HL-60 (cell line): ENCODE measurements at regions not wholly inside any gene's neighbourhood (a gene's known extent, or its start where the extent isn't known, plus 50 kb on each side); places are given as distances from the start of the nearest gene placed in this dataset.

Experiments
- DNase-seq, 2 experiments: peaks; one replicate each; pipeline ENCODE4 v3.0.0-alpha.2; 2010 to 2020; ENCODE audit warnings: low read depth in 1 of 2, low spot score in 1 of 2
- H3K27ac ChIP-seq: fragments of 250-450 bp; sonication (Bioruptor Pico); replicated peaks from 2 replicates; pipeline ENCODE4 v1.5.1; 2020; ENCODE audit warnings: mild to moderate bottlenecking, moderate library complexity
- H3K27me3 ChIP-seq: fragments of 250-450 bp; sonication (Bioruptor Pico); 2 replicates; pipeline ENCODE4 v1.5.1; 2021; ENCODE audit warnings: mild to moderate bottlenecking, moderate library complexity; ENCODE audit not compliant: insufficient read depth, poor library complexity, severe bottlenecking
- H3K4me3 ChIP-seq: replicated peaks from 2 replicates; pipeline ENCODE4 v1.5.1; 2011; ENCODE audit warnings: mild to moderate bottlenecking, control low read depth, low read length; ENCODE audit not compliant: insufficient read depth
- CTCF ChIP-seq: IDR thresholded peaks from one replicate; pipeline ENCODE4 v1.5.1; 2011; ENCODE audit warnings: low read length, control low read depth, inconsistent platforms; ENCODE audit not compliant: insufficient read depth
- GABPA ChIP-seq: IDR thresholded peaks from 2 replicates; pipeline ENCODE4 v1.6.1; 2012; ENCODE audit warnings: low read depth
- POLR2AphosphoS5 ChIP-seq: IDR thresholded peaks from 2 replicates; pipeline ENCODE4 v1.6.1; 2012; ENCODE audit warnings: low read depth
- SPI1 ChIP-seq: IDR thresholded peaks from 2 replicates; pipeline ENCODE4 v1.6.1; 2012; ENCODE audit warnings: low read depth, mild to moderate bottlenecking, borderline replicate concordance
- TF ChIP-seq, protein P1 (sequence below): IDR thresholded peaks from 2 replicates; pipeline ENCODE4 v1.6.1; 2012; ENCODE audit warnings: low read depth; ENCODE audit not compliant: insufficient replicate concordance

DNA sequence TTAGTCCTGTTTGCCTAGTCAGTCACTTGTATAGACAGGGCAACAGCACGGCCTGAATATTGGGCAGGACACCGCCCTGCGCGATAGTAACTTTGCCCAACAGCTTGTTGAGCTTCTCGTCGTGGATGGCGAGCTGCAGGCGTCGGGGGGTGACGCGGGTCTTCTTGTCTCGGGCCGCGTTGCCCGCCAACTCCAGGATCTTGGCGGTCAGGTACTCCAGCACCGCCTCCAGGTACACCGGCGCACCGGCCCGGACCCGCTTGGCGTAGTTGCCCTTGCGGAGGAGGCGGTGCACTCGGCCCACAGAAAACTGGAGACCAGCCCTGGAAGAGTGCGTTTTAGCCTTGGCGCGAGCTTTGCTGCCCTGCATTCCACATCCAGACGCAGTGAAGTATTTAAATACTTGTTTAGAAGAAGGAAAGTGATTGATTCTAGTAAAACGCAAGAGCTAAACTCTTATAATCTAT, 92.8 kb upstream of the BTN3A2 start:
- no peak for DNase-seq
- H3K27ac ChIP-seq, result no peak overlapping the region

DNA sequence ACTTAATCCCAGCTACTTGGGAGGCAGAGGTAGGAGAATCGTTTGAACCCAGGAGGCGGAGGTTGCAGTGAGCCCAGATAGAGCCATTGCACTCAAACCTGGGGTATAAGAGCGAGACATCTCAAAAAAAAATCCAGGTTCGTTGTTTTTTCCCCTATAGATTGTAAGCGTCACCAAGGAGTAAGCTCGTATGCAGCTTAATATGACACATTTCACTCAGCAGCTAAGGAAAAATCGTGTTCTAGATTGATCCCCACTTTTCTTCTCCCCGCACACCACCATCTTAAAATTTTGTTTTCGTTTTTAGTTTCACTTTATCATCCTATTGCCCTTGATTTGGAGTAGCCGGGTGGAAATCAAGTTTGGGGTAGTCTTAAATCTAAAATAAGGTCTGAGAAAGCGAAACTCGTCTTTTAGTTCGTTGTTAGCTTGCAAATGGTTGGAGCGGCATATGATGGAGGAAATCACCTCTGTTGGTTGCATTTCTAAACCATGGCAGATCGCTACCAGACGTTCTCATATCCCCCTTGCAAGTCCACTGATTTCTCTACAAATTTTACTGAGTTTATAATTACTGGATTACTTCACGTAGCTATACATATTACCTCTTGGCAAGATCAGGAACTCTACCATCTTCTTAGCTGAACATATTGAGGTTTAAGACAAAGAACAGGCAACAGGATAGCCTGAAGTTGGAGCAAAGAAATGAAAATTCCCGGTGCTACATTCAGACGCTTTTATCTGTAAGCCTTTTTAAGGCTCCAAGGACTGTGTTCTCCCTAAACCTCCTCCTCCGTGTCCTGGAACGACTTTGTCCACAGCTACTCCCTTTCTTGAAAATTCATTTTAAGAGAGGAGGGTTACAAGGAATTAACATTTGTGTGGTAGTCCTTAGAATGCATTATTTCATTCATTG, 91.1 kb upstream of the BTN3A2 start:
- H3K27me3 ChIP-seq, result peaks cover 7% of the 10 kb centered on the region
- H3K27ac ChIP-seq, result no peak overlapping the region
- TF ChIP-seq GABPA, result no peak
- TF ChIP-seq POLR2AphosphoS5, result no peak
- no peak for TF ChIP-seq CTCF
- TF ChIP-seq SPI1, result no peak
- TF ChIP-seq, protein P1, sequence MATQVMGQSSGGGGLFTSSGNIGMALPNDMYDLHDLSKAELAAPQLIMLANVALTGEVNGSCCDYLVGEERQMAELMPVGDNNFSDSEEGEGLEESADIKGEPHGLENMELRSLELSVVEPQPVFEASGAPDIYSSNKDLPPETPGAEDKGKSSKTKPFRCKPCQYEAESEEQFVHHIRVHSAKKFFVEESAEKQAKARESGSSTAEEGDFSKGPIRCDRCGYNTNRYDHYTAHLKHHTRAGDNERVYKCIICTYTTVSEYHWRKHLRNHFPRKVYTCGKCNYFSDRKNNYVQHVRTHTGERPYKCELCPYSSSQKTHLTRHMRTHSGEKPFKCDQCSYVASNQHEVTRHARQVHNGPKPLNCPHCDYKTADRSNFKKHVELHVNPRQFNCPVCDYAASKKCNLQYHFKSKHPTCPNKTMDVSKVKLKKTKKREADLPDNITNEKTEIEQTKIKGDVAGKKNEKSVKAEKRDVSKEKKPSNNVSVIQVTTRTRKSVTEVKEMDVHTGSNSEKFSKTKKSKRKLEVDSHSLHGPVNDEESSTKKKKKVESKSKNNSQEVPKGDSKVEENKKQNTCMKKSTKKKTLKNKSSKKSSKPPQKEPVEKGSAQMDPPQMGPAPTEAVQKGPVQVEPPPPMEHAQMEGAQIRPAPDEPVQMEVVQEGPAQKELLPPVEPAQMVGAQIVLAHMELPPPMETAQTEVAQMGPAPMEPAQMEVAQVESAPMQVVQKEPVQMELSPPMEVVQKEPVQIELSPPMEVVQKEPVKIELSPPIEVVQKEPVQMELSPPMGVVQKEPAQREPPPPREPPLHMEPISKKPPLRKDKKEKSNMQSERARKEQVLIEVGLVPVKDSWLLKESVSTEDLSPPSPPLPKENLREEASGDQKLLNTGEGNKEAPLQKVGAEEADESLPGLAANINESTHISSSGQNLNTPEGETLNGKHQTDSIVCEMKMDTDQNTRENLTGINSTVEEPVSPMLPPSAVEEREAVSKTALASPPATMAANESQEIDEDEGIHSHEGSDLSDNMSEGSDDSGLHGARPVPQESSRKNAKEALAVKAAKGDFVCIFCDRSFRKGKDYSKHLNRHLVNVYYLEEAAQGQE, result no peak
- DNase-seq, result no peak
- no peak overlapping the region for H3K4me3 ChIP-seq

More for the DNA sequence above, 92.8 kb upstream of the BTN3A2 start:
- peaks cover 7% of the 10 kb centered on the region for H3K27me3 ChIP-seq
- no peak for TF ChIP-seq POLR2AphosphoS5
- H3K4me3 ChIP-seq, result no peak overlapping the region

GRCh38 chr6:26275663-26276062, 89.3 kb upstream of the BTN3A2 start:
- TF ChIP-seq, protein P1, result no peak
- no peak for TF ChIP-seq SPI1
- TF ChIP-seq CTCF, result no peak
- no peak for TF ChIP-seq POLR2AphosphoS5
- no peak for TF ChIP-seq GABPA
- H3K4me3 ChIP-seq, result no peak overlapping the region
- H3K27me3 ChIP-seq, result peaks cover 7% of the 10 kb centered on the region
- H3K27ac ChIP-seq, result no peak overlapping the region
- DNase-seq, result no peak

GRCh38 chr6:26276841-26277648, 88.0 kb upstream of the BTN3A2 start:
- TF ChIP-seq, protein P1, result no peak
- TF ChIP-seq POLR2AphosphoS5 (no peak), SPI1 (no peak)
- Histone ChIP-seq H3K27ac (no peak overlapping the region), H3K27me3 (peaks cover 7% of the 10 kb centered on the region), H3K4me3 (no peak overlapping the region)
- DNase-seq, result no peak
